ENCODE measurements at regions not wholly inside any gene's neighbourhood (a gene's known extent, or its start where the extent isn't known, plus 50 kb on each side); places are given as distances from the start of the nearest gene placed in this dataset.

DNA sequence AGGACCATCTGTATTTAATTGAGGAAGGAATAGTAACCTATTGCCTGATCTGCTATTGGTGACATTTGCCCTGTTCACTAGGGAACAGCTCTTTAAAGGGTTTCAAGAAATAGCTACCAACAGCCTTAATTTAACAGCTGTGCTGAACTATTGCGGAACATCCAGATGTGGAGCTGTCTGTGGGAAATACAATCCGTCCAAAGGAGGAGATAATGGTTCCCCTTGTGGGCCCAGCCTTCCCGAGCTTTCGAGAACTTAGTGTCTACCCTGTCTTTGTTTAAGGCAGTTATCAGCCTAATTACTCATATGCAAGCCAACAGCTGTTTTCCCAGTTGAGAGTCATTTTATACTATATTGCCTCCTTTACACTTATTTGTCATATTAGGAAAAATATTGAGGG, 398.6 kb downstream of the WDR72 start:
- Histone ChIP-seq H3K4me1 (ENCODE audit: insufficient read depth, low read length) (no peaks in the 10 kb centered on the region), H2BK15ac (ENCODE audit: low read depth, low read length) (no peak overlapping the region), H3K9me3 (ENCODE audit: control insufficient read depth, low read depth, low read length) (no peaks in the 10 kb centered on the region), H3K23ac (ENCODE audit: insufficient read length, low read depth, low read length) (no peak overlapping the region), H3K79me1 (ENCODE audit: insufficient read depth, low read depth, low read length, poor library complexity, severe bottlenecking) (no peaks in the 10 kb centered on the region), H3K56ac (ENCODE audit: insufficient read length, low read depth, low read length) (no peak overlapping the region), H4K5ac (ENCODE audit: insufficient read length, low read depth, low read length) (no peak overlapping the region), H3T11ph (ENCODE audit: low read length) (no peak overlapping the region), H2BK5ac (ENCODE audit: insufficient read length, low read length) (no peak overlapping the region), H4K91ac (ENCODE audit: insufficient read length, low read depth, low read length) (no peak overlapping the region), H3K27ac (ENCODE audit: insufficient read length, low read depth, low read length) (no peak overlapping the region), H3K4me2 (ENCODE audit: insufficient read depth, insufficient read length, low read length) (no peak overlapping the region), H4K8ac (replicated peaks; ENCODE audit: insufficient read length, low read depth, low read length) (no peak overlapping the region), H2BK120ac (ENCODE audit: low read depth, low read length, poor library complexity, severe bottlenecking) (no peak overlapping the region), H3K79me2 (ENCODE audit: insufficient read depth, low read length) (no peaks in the 10 kb centered on the region), H2AFZ (ENCODE audit: low read length) (no peak overlapping the region), H4K20me1 (ENCODE audit: control insufficient read depth, insufficient read depth, insufficient read length) (no peaks in the 10 kb centered on the region), H2AK5ac (ENCODE audit: insufficient read length, low read length) (no peak overlapping the region), H3K4ac (ENCODE audit: low read depth, low read length) (no peak overlapping the region), H3K23me2 (ENCODE audit: insufficient read length, low read depth, low read length, poor library complexity, severe bottlenecking) (no peaks in the 10 kb centered on the region), H2BK12ac (ENCODE audit: insufficient read length, low read depth, low read length) (no peak overlapping the region), H2BK20ac (ENCODE audit: low read depth, low read length, poor library complexity, severe bottlenecking) (no peak overlapping the region), H3K9ac (ENCODE audit: extremely low read depth, insufficient read length, low read length) (no peak overlapping the region), H3K27me3 (ENCODE audit: insufficient read depth, low read length) (no peaks in the 10 kb centered on the region), H3K18ac (ENCODE audit: insufficient read length, low read depth, low read length) (no peak overlapping the region), H3K14ac (ENCODE audit: insufficient read depth, low read length) (no peak overlapping the region)
- Mint-ChIP-seq H3K4me1 (no peaks in the 10 kb centered on the region), H3K4me3 (no peak overlapping the region), H3K36me3 (ENCODE audit: insufficient read depth in 1 of 3, low read depth in 3 of 3) (no peaks in the 10 kb centered on the region), H3K27me3 (ENCODE audit: low read depth) (no peaks in the 10 kb centered on the region), H3K9me3 (no peaks in the 10 kb centered on the region), H3K27ac (no peak overlapping the region)
- no peak for DNase-seq
- no peak for TF ChIP-seq CTCF (conservative IDR thresholded peaks at IDR 0.05)
- no CpG with 5 or more reads among the region's 4 CpGs for WGBS (ENCODE audit: extremely low coverage, insufficient read length, low lambda C conversion rate)
